BLaER1 (cell line): ENCODE measurements at regions not wholly inside any gene's neighbourhood (a gene's known extent, or its start where the extent isn't known, plus 50 kb on each side); places are given as distances from the start of the nearest gene placed in this dataset.

Experiments
- H3K27ac ChIP-seq: shearing (Covaris generic); formaldehyde crosslinking; 2 replicates; pipeline ENCODE4 v1.8.1; 2022
- H3K27me3 ChIP-seq: shearing (Covaris generic); formaldehyde crosslinking; 2 replicates; pipeline ENCODE4 v1.8.1; 2022
- H3K36me3 ChIP-seq: shearing (Covaris generic); formaldehyde crosslinking; 2 replicates; pipeline ENCODE4 v1.8.1; 2022
- H3K4me1 ChIP-seq: shearing (Covaris generic); formaldehyde crosslinking; 2 replicates; pipeline ENCODE4 v1.8.1; 2022
- H3K4me2 ChIP-seq: shearing (Covaris generic); formaldehyde crosslinking; 2 replicates; pipeline ENCODE4 v1.8.1; 2022
- H3K4me3 ChIP-seq: shearing (Covaris generic); formaldehyde crosslinking; 2 replicates; pipeline ENCODE4 v1.8.1; 2022
- H3K9ac ChIP-seq: shearing (Covaris generic); formaldehyde crosslinking; 2 replicates; pipeline ENCODE4 v1.8.1; 2022
- H3K9me3 ChIP-seq: shearing (Covaris generic); formaldehyde crosslinking; 2 replicates; pipeline ENCODE4 v1.8.1; 2022
- H4K20me1 ChIP-seq: shearing (Covaris generic); formaldehyde crosslinking; 2 replicates; pipeline ENCODE4 v1.8.1; 2022
- Cebpa-rat ChIP-seq: shearing (Covaris generic); IDR thresholded peaks from 2 replicates; pipeline ENCODE4 v1.8.1; 2022

DNA sequence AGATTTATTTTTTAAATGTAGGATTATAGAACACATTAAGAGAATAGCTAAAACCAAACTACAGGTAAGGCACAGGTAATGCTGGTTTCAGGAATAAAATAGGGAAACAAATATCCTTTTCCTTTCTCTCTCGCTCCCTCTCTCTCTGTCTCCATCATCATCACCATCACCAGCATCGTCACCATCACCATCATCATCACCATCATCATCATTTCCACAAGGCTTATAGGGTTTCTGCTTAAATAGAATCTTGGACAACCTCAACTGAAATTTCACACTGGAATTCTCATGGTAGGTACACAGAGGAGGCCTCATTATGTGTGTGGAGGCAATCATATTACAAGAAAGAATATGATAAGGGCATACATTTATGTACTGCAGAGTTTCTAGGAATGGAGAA is 823.6 kb downstream of the MAFB start:
- Histone ChIP-seq H3K9ac (no peak overlapping the region), H3K36me3 (no peaks in the 10 kb centered on the region), H3K4me2 (no peak overlapping the region), H3K27me3 (no peaks in the 10 kb centered on the region), H3K9me3 (no peaks in the 10 kb centered on the region), H3K4me1 (no peaks in the 10 kb centered on the region), H3K27ac (no peak overlapping the region), H3K4me3 (no peak overlapping the region), H4K20me1 (no peaks in the 10 kb centered on the region)
- no peak for TF ChIP-seq Cebpa-rat

DNA sequence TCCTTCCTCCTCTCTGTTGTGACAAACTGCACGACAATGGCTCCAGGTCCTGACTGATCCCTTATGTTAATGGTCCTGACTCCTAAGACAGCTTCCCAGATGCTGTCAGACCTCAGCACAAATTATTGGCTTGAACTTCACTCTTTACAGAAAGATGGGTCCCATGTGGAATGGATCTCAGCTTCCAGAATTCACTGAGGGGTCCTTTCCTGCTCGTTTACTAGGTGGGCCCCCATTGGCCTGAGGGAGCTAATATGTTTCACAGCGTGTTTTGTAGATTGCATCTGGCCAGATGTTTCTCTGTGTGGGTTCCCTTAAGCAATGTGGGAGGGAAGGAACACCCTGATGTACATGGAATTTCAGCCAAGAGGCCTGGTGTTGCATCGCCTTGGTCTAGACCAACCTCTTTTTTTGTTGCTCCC is 826.6 kb downstream of the MAFB start:
- no peak overlapping the region for H3K4me3 ChIP-seq
- H4K20me1 ChIP-seq: no peaks in the 10 kb centered on the region
- H3K27me3 ChIP-seq: no peaks in the 10 kb centered on the region
- H3K4me2 ChIP-seq: no peak overlapping the region
- no peak for TF ChIP-seq Cebpa-rat
- H3K9ac ChIP-seq: no peak overlapping the region
- H3K4me1 ChIP-seq: no peaks in the 10 kb centered on the region
- H3K36me3 ChIP-seq: no peaks in the 10 kb centered on the region
- no peaks in the 10 kb centered on the region for H3K9me3 ChIP-seq
- H3K27ac ChIP-seq: no peak overlapping the region

DNA sequence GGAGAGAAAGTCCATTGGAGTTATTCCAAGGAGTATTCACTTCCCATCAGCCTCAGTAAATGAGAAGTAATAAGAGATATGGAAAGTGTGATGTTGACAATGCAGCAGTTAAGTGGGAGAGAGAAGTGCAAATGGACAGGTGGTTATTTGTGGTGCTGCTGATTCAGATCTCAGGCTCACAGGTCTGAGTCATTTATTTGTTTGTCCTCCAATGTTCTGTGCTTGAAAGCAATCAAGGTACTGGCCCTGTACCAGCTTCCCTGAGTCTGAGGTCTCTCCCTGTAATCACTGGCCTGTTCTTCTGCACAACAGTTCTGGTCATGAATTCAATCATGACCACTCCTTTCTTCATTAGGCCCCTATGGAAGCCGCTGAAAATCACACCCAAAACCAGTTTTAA is 827.7 kb downstream of the MAFB start:
- Histone ChIP-seq H3K4me2 (no peak overlapping the region), H3K27me3 (no peaks in the 10 kb centered on the region), H3K36me3 (no peaks in the 10 kb centered on the region), H3K4me1 (no peaks in the 10 kb centered on the region), H3K4me3 (no peak overlapping the region), H3K9me3 (no peaks in the 10 kb centered on the region), H3K27ac (no peak overlapping the region), H3K9ac (no peak overlapping the region), H4K20me1 (no peaks in the 10 kb centered on the region)
- TF ChIP-seq Cebpa-rat: no peak

DNA sequence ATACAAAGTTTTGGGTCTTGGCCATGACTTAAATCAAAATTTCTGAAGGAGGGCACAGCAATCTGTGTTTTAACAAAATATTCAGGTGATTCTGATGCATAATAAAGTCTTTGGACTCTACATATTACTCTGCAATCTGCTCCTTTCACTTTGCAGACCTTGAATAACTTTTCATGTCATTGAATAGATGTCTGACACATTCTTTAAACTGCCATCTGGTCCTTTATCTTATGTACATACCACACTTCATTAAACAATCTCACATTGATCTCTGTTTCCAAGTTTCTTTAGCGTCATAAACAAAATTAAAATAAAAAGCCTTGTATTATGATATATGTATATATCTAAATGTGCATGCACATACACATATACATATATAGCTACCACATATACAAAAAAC is 831.2 kb downstream of the MAFB start:
- Histone ChIP-seq H3K9ac (no peak overlapping the region), H3K36me3 (no peaks in the 10 kb centered on the region), H3K27me3 (no peaks in the 10 kb centered on the region), H4K20me1 (no peaks in the 10 kb centered on the region), H3K4me1 (no peaks in the 10 kb centered on the region), H3K9me3 (no peaks in the 10 kb centered on the region), H3K27ac (no peak overlapping the region), H3K4me3 (no peak overlapping the region), H3K4me2 (no peak overlapping the region)
- no peak for TF ChIP-seq Cebpa-rat

DNA sequence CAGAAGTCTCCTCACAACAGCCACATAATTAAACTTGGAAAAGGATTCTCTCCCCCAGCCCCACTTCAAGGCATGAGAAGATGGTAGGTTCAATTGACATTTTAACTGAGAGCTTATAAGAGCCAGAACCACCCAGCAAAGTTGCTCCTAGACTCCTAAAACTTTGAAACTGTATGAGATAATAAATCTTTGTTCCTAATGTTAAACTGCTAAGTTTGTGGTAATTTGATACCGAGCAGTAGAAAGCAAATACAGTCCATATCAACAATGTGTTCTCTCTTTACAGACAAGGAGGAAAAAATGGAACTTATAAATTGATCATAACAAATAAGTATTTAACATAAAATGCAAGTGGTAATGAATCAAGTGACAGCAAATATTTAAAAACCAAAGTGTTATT is 831.8 kb downstream of the MAFB start:
- Histone ChIP-seq H3K9me3 (no peaks in the 10 kb centered on the region), H3K9ac (no peak overlapping the region), H3K4me2 (no peak overlapping the region), H3K36me3 (no peaks in the 10 kb centered on the region), H3K4me1 (no peaks in the 10 kb centered on the region), H4K20me1 (no peaks in the 10 kb centered on the region), H3K4me3 (no peak overlapping the region), H3K27ac (no peak overlapping the region), H3K27me3 (no peaks in the 10 kb centered on the region)
- no peak for TF ChIP-seq Cebpa-rat

DNA sequence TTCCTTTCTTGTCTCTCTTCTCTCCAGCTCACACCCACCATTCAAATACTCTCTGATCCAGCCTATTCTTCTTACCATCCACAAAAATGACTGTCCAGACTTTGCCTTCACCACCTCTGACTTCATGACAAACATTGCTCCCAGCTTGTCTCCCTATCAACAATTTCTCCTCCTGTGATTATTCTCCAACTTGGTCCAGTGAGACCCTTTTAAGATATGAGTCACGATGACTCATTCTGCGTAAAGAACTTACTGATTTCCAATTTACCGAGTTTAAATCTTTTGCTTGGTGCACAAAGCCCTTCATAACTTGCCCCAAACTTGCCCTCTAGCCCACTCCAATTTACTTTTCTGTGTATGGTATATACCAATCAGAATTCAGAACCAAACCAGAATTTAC is 833.2 kb downstream of the MAFB start:
- Histone ChIP-seq H3K4me2 (no peak overlapping the region), H3K36me3 (no peaks in the 10 kb centered on the region), H4K20me1 (no peaks in the 10 kb centered on the region), H3K9me3 (no peaks in the 10 kb centered on the region), H3K27ac (no peak overlapping the region), H3K27me3 (no peaks in the 10 kb centered on the region), H3K9ac (no peak overlapping the region), H3K4me1 (no peaks in the 10 kb centered on the region), H3K4me3 (no peak overlapping the region)
- no peak for TF ChIP-seq Cebpa-rat

DNA sequence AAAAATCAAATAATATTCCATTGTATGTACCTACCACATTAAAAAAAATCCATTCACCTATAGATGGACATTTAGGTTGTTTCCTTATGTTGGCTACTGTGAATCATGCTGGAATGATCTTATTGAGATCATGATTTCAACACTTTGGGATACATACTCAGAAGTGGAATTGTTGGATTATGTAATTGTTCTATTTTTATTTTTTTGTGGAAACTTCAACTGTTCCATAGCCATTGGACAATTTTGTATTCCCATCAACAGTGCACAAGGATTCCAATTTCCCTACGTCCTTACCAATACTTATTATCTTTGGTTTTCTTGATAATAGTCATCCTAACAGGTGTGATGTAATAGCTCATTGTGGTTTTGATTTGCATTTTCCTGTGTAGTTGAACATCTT is 834.0 kb downstream of the MAFB start:
- no peak overlapping the region for H3K9ac ChIP-seq
- H3K4me2 ChIP-seq: no peak overlapping the region
- no peak for TF ChIP-seq Cebpa-rat
- no peaks in the 10 kb centered on the region for H3K4me1 ChIP-seq
- no peak overlapping the region for H3K4me3 ChIP-seq
- H3K9me3 ChIP-seq: no peaks in the 10 kb centered on the region
- no peaks in the 10 kb centered on the region for H3K36me3 ChIP-seq
- no peak overlapping the region for H3K27ac ChIP-seq
- H3K27me3 ChIP-seq: no peaks in the 10 kb centered on the region
- H4K20me1 ChIP-seq: no peaks in the 10 kb centered on the region

DNA sequence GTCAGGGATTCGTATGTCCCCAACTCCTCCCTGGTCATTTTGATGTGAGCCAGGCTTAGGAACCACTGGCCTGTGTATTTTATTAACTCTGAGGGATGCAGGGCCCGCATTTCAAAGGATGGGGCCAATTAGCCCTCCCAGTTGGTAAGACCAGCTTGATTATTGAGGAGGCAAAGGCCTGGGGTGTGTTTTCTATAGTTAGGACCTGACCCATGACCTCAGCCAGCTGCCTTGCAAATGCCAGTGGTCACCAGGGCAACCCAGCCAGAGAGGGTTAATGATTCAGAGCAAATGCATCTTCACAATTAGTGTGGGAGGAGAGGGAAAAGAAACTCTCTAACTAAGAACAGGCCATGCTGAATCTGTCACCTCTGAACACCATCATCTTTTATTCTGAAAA is 835.4 kb downstream of the MAFB start:
- H3K9ac ChIP-seq: no peak overlapping the region
- no peaks in the 10 kb centered on the region for H3K36me3 ChIP-seq
- H4K20me1 ChIP-seq: no peaks in the 10 kb centered on the region
- no peak overlapping the region for H3K4me2 ChIP-seq
- H3K27me3 ChIP-seq: no peaks in the 10 kb centered on the region
- no peaks in the 10 kb centered on the region for H3K4me1 ChIP-seq
- no peak overlapping the region for H3K4me3 ChIP-seq
- no peak for TF ChIP-seq Cebpa-rat
- no peaks in the 10 kb centered on the region for H3K9me3 ChIP-seq
- H3K27ac ChIP-seq: no peak overlapping the region

DNA sequence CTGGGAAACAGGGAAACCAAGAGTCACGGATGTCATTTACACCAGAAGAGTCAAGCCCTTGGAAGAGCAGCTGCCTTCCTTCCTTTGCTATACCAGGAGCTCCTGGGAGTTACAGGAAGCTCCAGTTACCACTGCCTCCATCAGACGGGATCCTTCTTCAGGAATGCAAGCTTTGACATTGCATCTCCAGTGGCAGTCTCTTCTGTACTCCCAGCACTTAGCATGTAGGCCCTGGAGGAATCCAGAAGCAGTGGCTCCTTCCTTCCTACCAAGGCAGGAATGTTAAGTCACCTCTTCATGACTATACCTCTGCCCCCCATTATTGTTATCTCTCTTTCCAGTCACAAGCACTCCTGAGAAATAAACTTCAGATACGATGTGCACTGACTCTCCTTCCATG is 836.0 kb downstream of the MAFB start:
- Histone ChIP-seq H3K36me3 (no peaks in the 10 kb centered on the region), H3K9me3 (no peaks in the 10 kb centered on the region), H3K27me3 (no peaks in the 10 kb centered on the region), H3K4me2 (no peak overlapping the region), H3K9ac (no peak overlapping the region), H4K20me1 (no peaks in the 10 kb centered on the region), H3K4me3 (no peak overlapping the region), H3K27ac (no peak overlapping the region), H3K4me1 (no peaks in the 10 kb centered on the region)
- no peak for TF ChIP-seq Cebpa-rat

DNA sequence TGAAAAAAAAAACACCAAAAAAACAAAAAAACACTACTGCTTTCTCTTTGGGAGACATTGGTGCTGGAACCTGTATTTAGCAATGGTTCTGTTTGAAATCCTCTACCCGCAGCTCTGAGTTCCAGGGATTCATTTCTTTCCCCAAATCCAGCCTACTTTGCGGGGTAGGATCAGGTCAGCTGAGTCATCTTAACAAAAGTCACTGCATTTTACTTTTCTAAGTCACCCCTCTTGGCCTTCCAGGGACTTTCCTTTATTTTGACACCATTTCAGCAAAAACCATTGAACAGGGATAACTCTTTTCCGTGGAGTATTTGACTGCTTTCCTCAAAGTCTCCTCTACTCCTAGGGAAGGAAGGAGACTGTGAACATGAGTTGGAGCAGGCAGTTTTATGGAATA is 837.6 kb downstream of the MAFB start:
- Histone ChIP-seq H3K9me3 (no peaks in the 10 kb centered on the region), H3K27me3 (no peaks in the 10 kb centered on the region), H3K9ac (no peak overlapping the region), H3K4me2 (no peak overlapping the region), H4K20me1 (no peaks in the 10 kb centered on the region), H3K36me3 (no peaks in the 10 kb centered on the region), H3K4me1 (no peaks in the 10 kb centered on the region), H3K4me3 (no peak overlapping the region), H3K27ac (no peak overlapping the region)
- no peak for TF ChIP-seq Cebpa-rat

DNA sequence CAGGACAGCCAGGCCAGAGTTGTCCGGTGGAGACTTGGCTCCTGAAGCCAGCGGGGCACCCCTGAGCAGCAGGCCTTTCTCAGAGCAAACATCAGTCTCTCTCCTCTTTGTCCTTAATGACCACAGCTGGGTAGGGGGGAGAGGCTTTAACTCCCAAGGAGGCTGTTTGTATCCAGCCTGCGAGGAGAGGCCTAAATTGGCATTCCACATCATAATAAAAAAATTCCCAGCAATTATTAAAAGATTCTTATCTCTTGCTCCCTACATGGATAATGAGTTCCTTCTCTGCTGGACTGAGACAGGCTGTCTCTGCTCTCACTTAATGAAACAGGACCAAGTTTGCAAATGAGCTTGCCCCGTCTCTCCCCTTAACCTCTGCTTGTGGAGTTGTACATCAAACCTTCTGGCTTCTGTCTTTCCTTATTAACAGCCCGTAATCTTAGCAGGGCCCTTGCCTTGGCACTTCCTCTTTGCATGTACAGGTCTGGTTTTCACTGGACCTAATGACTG is 838.2 kb downstream of the MAFB start:
- no peak overlapping the region for H3K4me3 ChIP-seq
- no peak overlapping the region for H3K9ac ChIP-seq
- TF ChIP-seq Cebpa-rat: no peak
- no peaks in the 10 kb centered on the region for H3K4me1 ChIP-seq
- H3K36me3 ChIP-seq: no peaks in the 10 kb centered on the region
- no peaks in the 10 kb centered on the region for H3K9me3 ChIP-seq
- no peaks in the 10 kb centered on the region for H3K27me3 ChIP-seq
- no peaks in the 10 kb centered on the region for H4K20me1 ChIP-seq
- H3K27ac ChIP-seq: no peak overlapping the region
- no peak overlapping the region for H3K4me2 ChIP-seq
